ENCODE measurements at regions not wholly inside any gene's neighbourhood (a gene's known extent, or its start where the extent isn't known, plus 50 kb on each side); places are given as distances from the start of the nearest gene placed in this dataset.

DNA sequence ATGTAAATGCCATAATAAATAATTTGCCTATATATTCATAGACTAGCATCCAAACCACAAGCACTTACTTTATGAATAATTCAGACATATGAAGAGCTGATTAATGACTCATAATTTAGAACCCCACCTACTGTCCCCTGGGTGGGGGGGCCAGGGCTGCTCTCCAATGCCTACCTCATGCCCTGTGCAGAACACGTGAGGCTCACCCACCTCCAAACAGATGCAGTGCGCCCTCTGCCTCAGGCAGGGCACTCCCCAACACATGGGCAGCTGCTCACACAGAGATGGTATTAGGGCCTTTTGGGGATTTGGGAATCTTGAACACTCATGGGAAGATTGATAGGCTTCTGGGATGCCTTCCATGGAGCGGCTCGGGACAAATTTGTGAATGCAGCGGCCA, 75.1 kb upstream of the INSIG1 start:
- DNase-seq (ENCODE audit: low read depth, low spot score) = no peak
- H3K4me1 ChIP-seq (ENCODE audit: insufficient read depth, insufficient read length) = peaks cover 15% of the 10 kb centered on the region
- H3K27me3 ChIP-seq (ENCODE audit: insufficient read depth, insufficient read length) = peaks cover 21% of the 10 kb centered on the region
- no peak for TF ChIP-seq ZNF274 (IDR thresholded peaks at IDR 0.05; ENCODE audit: low read depth, low read length)
- TF ChIP-seq YY1 (IDR thresholded peaks at IDR 0.05; ENCODE audit: insufficient read depth, insufficient read length) = no peak
- TF ChIP-seq SUZ12 (IDR thresholded peaks at IDR 0.05; ENCODE audit: extremely low read depth, insufficient read depth, insufficient read length) = no peak
- H3K9ac ChIP-seq (ENCODE audit: insufficient read length, low read depth) = no peak overlapping the region
- no peaks in the 10 kb centered on the region for H3K36me3 ChIP-seq (ENCODE audit: insufficient read depth, insufficient read length, low read length)
- no peaks in the 10 kb centered on the region for H3K9me3 ChIP-seq (ENCODE audit: insufficient read depth, low read length)
- H3K4me3 ChIP-seq (ENCODE audit: insufficient read length, low read depth) = no peak overlapping the region

DNA sequence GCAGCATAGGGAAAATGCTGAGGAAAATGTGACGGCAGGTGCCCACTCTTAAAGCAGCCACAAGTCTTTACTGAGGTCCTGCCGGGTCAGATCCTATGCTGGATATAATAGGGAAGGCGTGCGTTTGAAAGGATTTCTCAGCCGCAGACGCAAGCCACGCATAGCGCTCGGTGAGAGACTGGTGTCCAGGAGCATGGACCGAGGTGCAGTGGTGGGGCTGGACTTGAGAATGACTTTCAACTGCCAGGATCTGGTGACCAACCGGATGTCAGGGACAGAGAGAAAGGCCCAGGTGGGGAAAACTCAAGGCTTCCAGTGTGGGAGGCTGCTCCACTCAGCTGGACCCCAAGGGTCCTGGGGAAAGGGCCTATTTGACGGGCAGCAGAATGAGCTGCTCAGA, 74.7 kb upstream of the INSIG1 start:
- no peak overlapping the region for H3K9ac ChIP-seq (ENCODE audit: insufficient read length, low read depth)
- H3K4me1 ChIP-seq (ENCODE audit: insufficient read depth, insufficient read length) = peaks cover 15% of the 10 kb centered on the region
- DNase-seq (ENCODE audit: low read depth, low spot score) = no peak
- no peak for TF ChIP-seq ZNF274 (IDR thresholded peaks at IDR 0.05; ENCODE audit: low read depth, low read length)
- no peak for TF ChIP-seq YY1 (IDR thresholded peaks at IDR 0.05; ENCODE audit: insufficient read depth, insufficient read length)
- TF ChIP-seq SUZ12 (IDR thresholded peaks at IDR 0.05; ENCODE audit: extremely low read depth, insufficient read depth, insufficient read length) = no peak
- H3K27me3 ChIP-seq (ENCODE audit: insufficient read depth, insufficient read length) = peaks cover 21% of the 10 kb centered on the region
- no peak overlapping the region for H3K4me3 ChIP-seq (ENCODE audit: insufficient read length, low read depth)
- no peaks in the 10 kb centered on the region for H3K36me3 ChIP-seq (ENCODE audit: insufficient read depth, insufficient read length, low read length)
- no peaks in the 10 kb centered on the region for H3K9me3 ChIP-seq (ENCODE audit: insufficient read depth, low read length)

DNA sequence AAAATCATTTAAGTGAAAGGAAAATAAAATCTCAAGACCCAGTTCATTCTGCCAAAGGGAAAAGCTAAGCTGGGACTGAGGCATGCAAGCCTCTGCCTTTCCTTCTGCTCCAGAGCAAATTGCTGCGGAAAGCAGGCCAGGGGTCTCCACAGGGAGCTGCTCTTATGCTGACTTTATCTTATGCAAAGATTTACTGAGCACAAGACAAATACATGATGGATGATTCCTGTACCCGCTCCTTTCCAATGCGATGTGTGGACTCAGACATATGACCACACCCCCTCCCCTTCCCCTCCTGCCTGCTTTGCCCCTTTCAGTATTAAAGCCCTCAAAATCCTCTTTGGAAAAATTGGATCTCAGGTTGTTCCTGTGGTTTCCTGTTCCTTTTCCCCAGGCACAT, 74.2 kb upstream of the INSIG1 start:
- no peak overlapping the region for H3K9ac ChIP-seq (ENCODE audit: insufficient read length, low read depth)
- no peak for DNase-seq (ENCODE audit: low read depth, low spot score)

DNA sequence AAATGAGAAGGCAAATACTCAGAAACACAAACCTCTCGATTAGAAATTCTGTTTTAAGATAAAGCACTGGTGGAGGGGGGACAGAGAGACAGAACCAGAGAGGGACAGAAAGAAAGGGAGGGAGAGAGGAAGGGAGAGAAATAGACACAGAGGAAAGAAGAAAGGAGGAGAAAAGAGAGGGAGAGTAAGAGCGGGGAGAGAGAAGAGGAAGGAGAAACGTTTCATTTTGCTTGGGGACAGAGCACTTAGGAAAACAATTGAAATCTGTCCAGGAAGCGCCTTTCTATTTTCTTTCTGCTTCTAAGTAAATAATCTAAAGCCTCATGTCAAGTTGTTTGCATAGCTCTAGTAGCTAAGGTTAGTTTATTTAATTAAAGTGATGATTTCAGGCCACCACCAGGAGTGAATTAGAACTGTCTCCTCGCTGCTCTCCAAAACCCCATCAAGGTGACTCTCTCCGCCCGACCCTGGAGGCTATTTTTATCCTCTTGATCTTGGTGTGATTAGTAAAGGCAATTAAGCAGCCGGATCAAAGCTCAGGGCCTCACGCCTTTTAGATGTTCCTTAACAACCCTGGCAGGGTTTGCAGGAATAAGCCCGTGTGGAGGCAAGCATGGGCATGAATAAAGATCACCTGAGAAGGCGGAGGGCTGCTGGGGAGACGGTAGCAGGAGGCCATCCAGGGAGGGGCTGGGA, 73.4 kb upstream of the INSIG1 start:
- no peaks in the 10 kb centered on the region for H3K9me3 ChIP-seq (ENCODE audit: insufficient read depth, low read length)
- H3K4me1 ChIP-seq (ENCODE audit: insufficient read depth, insufficient read length) = peaks cover 13% of the 10 kb centered on the region
- no peak overlapping the region for H3K4me3 ChIP-seq (ENCODE audit: insufficient read length, low read depth)
- no peaks in the 10 kb centered on the region for H3K36me3 ChIP-seq (ENCODE audit: insufficient read depth, insufficient read length, low read length)
- H3K9ac ChIP-seq (ENCODE audit: insufficient read length, low read depth) = no peak overlapping the region
- TF ChIP-seq YY1 (IDR thresholded peaks at IDR 0.05; ENCODE audit: insufficient read depth, insufficient read length) = no peak
- TF ChIP-seq SUZ12 (IDR thresholded peaks at IDR 0.05; ENCODE audit: extremely low read depth, insufficient read depth, insufficient read length) = no peak
- TF ChIP-seq ZNF274 (IDR thresholded peaks at IDR 0.05; ENCODE audit: low read depth, low read length) = no peak
- peaks cover 21% of the 10 kb centered on the region for H3K27me3 ChIP-seq (ENCODE audit: insufficient read depth, insufficient read length)
- DNase-seq (ENCODE audit: low read depth, low spot score) = no peak

More for the DNA sequence above, 74.2 kb upstream of the INSIG1 start:
- Histone ChIP-seq H3K36me3 (ENCODE audit: insufficient read depth, insufficient read length, low read length) (no peaks in the 10 kb centered on the region), H3K9me3 (ENCODE audit: insufficient read depth, low read length) (no peaks in the 10 kb centered on the region), H3K4me3 (ENCODE audit: insufficient read length, low read depth) (no peak overlapping the region), H3K4me1 (ENCODE audit: insufficient read depth, insufficient read length) (peaks cover 15% of the 10 kb centered on the region), H3K27me3 (ENCODE audit: insufficient read depth, insufficient read length) (peaks cover 21% of the 10 kb centered on the region)
- TF ChIP-seq ZNF274 (IDR thresholded peaks at IDR 0.05; ENCODE audit: low read depth, low read length) = no peak
- no peak for TF ChIP-seq SUZ12 (IDR thresholded peaks at IDR 0.05; ENCODE audit: extremely low read depth, insufficient read depth, insufficient read length)
- TF ChIP-seq YY1 (IDR thresholded peaks at IDR 0.05; ENCODE audit: insufficient read depth, insufficient read length) = no peak

DNA sequence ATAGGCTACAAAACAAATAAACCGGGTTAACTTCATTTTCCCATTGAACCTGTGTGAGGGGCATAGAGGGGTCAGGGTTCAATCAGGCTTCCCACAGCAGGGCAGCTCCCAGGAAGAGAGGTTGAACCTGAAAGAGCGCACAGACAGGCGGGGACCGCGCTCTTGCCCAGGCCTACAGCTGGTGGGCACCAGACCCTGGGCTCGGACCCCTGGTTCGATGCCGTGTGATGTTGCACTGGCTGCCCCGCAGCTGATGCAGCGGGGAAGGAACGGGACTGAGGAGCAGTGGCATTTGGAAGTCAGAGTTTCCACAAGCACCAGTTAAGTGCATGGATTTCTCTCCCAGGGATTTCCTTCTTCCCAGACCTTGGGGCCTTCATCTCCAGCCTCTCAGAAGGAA, 72.6 kb upstream of the INSIG1 start:
- H3K4me1 ChIP-seq (ENCODE audit: insufficient read depth, insufficient read length) = peaks cover 9% of the 10 kb centered on the region
- no peak overlapping the region for H3K4me3 ChIP-seq (ENCODE audit: insufficient read length, low read depth)
- H3K36me3 ChIP-seq (ENCODE audit: insufficient read depth, insufficient read length, low read length) = no peaks in the 10 kb centered on the region
- no peak for DNase-seq (ENCODE audit: low read depth, low spot score)
- no peak overlapping the region for H3K9ac ChIP-seq (ENCODE audit: insufficient read length, low read depth)
- no peaks in the 10 kb centered on the region for H3K9me3 ChIP-seq (ENCODE audit: insufficient read depth, low read length)
- no peak for TF ChIP-seq ZNF274 (IDR thresholded peaks at IDR 0.05; ENCODE audit: low read depth, low read length)
- TF ChIP-seq YY1 (IDR thresholded peaks at IDR 0.05; ENCODE audit: insufficient read depth, insufficient read length) = no peak
- no peak for TF ChIP-seq SUZ12 (IDR thresholded peaks at IDR 0.05; ENCODE audit: extremely low read depth, insufficient read depth, insufficient read length)
- H3K27me3 ChIP-seq (ENCODE audit: insufficient read depth, insufficient read length) = peaks cover 21% of the 10 kb centered on the region

DNA sequence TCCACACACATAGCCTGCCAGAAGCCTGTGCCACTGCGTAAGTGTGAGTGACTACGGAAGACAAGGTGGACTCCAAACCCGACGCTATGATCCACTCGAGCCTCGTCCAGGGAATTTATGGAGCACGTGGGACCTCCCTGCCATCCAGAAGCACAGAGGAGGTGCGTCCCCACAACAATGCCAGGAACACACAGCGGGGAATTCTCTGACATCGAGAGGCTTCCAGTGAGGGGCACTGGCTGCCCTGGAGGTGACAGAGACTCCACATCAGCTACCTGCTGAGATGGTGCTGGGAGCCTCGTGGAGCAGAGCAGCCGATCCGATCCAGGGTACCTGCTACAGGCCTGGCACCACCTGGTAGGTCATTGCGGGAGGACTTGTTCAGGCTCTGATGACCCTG, 72.2 kb upstream of the INSIG1 start:
- H3K4me1 ChIP-seq (ENCODE audit: insufficient read depth, insufficient read length) = peaks cover 6% of the 10 kb centered on the region
- no peak for TF ChIP-seq SUZ12 (IDR thresholded peaks at IDR 0.05; ENCODE audit: extremely low read depth, insufficient read depth, insufficient read length)
- TF ChIP-seq YY1 (IDR thresholded peaks at IDR 0.05; ENCODE audit: insufficient read depth, insufficient read length) = no peak
- no peak for TF ChIP-seq ZNF274 (IDR thresholded peaks at IDR 0.05; ENCODE audit: low read depth, low read length)
- H3K9ac ChIP-seq (ENCODE audit: insufficient read length, low read depth) = no peak overlapping the region
- H3K4me3 ChIP-seq (ENCODE audit: insufficient read length, low read depth) = no peak overlapping the region
- peaks cover 21% of the 10 kb centered on the region for H3K27me3 ChIP-seq (ENCODE audit: insufficient read depth, insufficient read length)
- no peaks in the 10 kb centered on the region for H3K9me3 ChIP-seq (ENCODE audit: insufficient read depth, low read length)
- no peaks in the 10 kb centered on the region for H3K36me3 ChIP-seq (ENCODE audit: insufficient read depth, insufficient read length, low read length)
- DNase-seq (ENCODE audit: low read depth, low spot score) = no peak

DNA sequence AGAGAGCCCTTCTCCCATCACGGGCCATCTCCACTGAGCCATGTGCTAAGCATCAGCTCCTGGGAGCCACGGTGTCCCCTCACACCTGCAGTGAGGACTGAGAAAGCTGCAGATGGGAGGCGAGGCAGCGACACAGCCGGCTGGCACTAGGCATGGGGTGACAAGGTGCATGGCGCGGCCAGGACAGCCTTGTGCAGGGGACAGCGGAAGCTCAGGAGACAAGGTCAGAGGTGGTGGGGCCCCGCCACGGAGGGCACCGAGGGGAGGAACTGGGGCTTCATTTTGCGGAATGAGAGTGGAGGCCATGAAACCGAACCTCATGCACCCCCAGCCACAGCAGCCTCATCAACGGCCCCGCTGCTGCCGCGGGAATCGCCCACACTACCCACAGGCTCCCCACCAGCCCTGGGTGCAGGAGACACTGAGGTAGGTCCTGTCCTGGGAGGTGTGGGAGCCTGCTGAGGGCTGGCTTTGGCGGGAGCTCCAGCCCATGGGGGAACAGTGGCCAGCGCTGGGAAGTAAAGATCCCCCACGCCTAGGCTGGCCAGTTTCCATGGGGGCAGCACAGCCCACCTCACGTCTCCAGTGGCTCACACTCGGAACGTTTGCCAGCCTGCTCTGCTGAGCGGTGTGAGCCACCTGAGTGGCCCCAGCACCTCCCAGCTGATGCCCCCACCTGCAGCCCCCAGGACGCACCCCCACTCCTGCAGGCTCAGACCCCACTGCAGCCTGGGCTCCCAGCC, 71.2 kb upstream of the INSIG1 start:
- Histone ChIP-seq H3K36me3 (ENCODE audit: insufficient read depth, insufficient read length, low read length) (no peaks in the 10 kb centered on the region), H3K9me3 (ENCODE audit: insufficient read depth, low read length) (no peaks in the 10 kb centered on the region), H3K27me3 (ENCODE audit: insufficient read depth, insufficient read length) (peaks cover 21% of the 10 kb centered on the region), H3K4me3 (ENCODE audit: insufficient read length, low read depth) (no peak overlapping the region), H3K4me1 (ENCODE audit: insufficient read depth, insufficient read length) (peaks cover 4% of the 10 kb centered on the region), H3K9ac (ENCODE audit: insufficient read length, low read depth) (no peak overlapping the region)
- DNase-seq (ENCODE audit: low read depth, low spot score) = no peak
- TF ChIP-seq SUZ12 (IDR thresholded peaks at IDR 0.05; ENCODE audit: extremely low read depth, insufficient read depth, insufficient read length) (no peak), ZNF274 (IDR thresholded peaks at IDR 0.05; ENCODE audit: low read depth, low read length) (no peak), YY1 (IDR thresholded peaks at IDR 0.05; ENCODE audit: insufficient read depth, insufficient read length) (no peak)
